GM12878 (cell line): ENCODE measurements at regions not wholly inside any gene's neighbourhood (a gene's known extent, or its start where the extent isn't known, plus 50 kb on each side); places are given as distances from the start of the nearest gene placed in this dataset.

Source experiments
- ATAC-seq: fragments of 200-7000 bp; cut with Tn5 transposase; 3 replicates; pipeline ENCODE4 v1.9.1; 2020; ENCODE audit warnings: mild to moderate bottlenecking, moderate library complexity
- BruUV-seq: library from RNA; stranded (reverse); fragments of 400-500 nt; replicated peaks from 2 replicates; lab custom pipeline; 2021; lab: Mats Ljungman, UMichigan
- CTCF ChIA-PET: fragments of 300-600 bp; sonication (Branson Sonifier 250); formaldehyde crosslinking; extraction: SDS; loops from one replicate; lab custom pipeline; 2021; ENCODE audit warnings: inconsistent platforms; lab: Yijun Ruan, JAX
- POLR2A ChIA-PET: fragments of 350-600 bp; formaldehyde crosslinking; extraction: SDS; loops from one replicate; lab custom pipeline; 2021; ENCODE audit warnings: inconsistent platforms; lab: Charles Lee
- RAD21 ChIA-PET: fragments of 300-600 bp; sonication (Branson Sonifier 250); formaldehyde crosslinking; loops from one replicate; lab custom pipeline; 2023; ENCODE audit warnings: antibody characterized with exemption; ENCODE audit not compliant: unreplicated experiment; lab: Charles Lee
- SMC1A ChIA-PET: fragments of 300-600 bp; sonication (Branson Sonifier 250); formaldehyde crosslinking; loops from one replicate; lab custom pipeline; 2023; ENCODE audit not compliant: unreplicated experiment, uncharacterized antibody; lab: Charles Lee
- DNase-seq: peaks from one replicate; pipeline ENCODE4 v3.0.0-alpha.2; 2011; ENCODE audit warnings: low read depth, low spot score
- FAIRE-seq: peaks from 3 replicates; lab custom pipeline; 2011; peaks lifted over from hg19 to GRCh38; lab: Jason Lieb, UNC
- H2AFZ ChIP-seq: 2 replicates; pipeline ENCODE4 v1.6.0; 2011; ENCODE audit warnings: low read depth, low read length, control low read depth; ENCODE audit not compliant: control insufficient read depth
- H3K27ac ChIP-seq: 2 replicates; pipeline ENCODE4 v1.5.1; 2011; ENCODE audit warnings: control low read depth; ENCODE audit not compliant: control insufficient read depth, insufficient read depth
- H3K27me3 ChIP-seq, 2 experiments: replicated peaks in 1 of 2; 2 replicates each; pipeline versions ENCODE4 v1.6.0 to v1.6.1; 2011; ENCODE audit warnings: low read length in 1 of 2; ENCODE audit not compliant: control insufficient read depth in 2 of 2, insufficient read depth in 2 of 2
- H3K36me3 ChIP-seq, 2 experiments: 2 replicates each; pipeline ENCODE4 v1.5.1; 2011; ENCODE audit warnings: low read length in 1 of 2; ENCODE audit not compliant: control insufficient read depth in 2 of 2, insufficient read depth in 2 of 2
- H3K4me1 ChIP-seq: 2 replicates; pipeline ENCODE4 v1.6.1; 2011; ENCODE audit warnings: mild to moderate bottlenecking, low read length, moderate library complexity, mixed read lengths; ENCODE audit not compliant: control insufficient read depth, insufficient read depth
- H3K4me2 ChIP-seq: 2 replicates; pipeline ENCODE4 v1.6.0; 2011; ENCODE audit warnings: control low read depth; ENCODE audit not compliant: control insufficient read depth, insufficient read depth
- H3K4me3 ChIP-seq: fragments of 200-600 bp; sonication (generic); 2 replicates; pipeline ENCODE4 v1.5.1; 2016
- H3K79me2 ChIP-seq: 2 replicates; pipeline ENCODE4 v1.6.0; 2011; ENCODE audit warnings: low read length; ENCODE audit not compliant: control insufficient read depth, insufficient read depth
- H3K9ac ChIP-seq: 2 replicates; pipeline ENCODE4 v1.8.0; 2011; ENCODE audit warnings: low read length, control low read depth, mixed read lengths; ENCODE audit not compliant: control insufficient read depth, insufficient read depth
- H3K9me3 ChIP-seq: replicated peaks from 3 replicates; pipeline ENCODE4 v1.5.1; 2011; ENCODE audit warnings: mild to moderate bottlenecking, low read length; ENCODE audit not compliant: control insufficient read depth, insufficient read depth
- H4K20me1 ChIP-seq: 2 replicates; pipeline ENCODE4 v1.6.0; 2011; ENCODE audit not compliant: control insufficient read depth, insufficient read depth
- GABPA ChIP-seq: IDR thresholded peaks from 2 replicates; pipeline ENCODE4 v1.6.1; 2014; ENCODE audit warnings: antibody characterized with exemption, low read depth, mild to moderate bottlenecking, inconsistent platforms
- GATAD2B ChIP-seq: fragments of 450-650 bp; conservative IDR thresholded peaks from 2 replicates; pipeline ENCODE4 v1.6.1; 2017; ENCODE audit warnings: low read depth, mild to moderate bottlenecking, moderate library complexity
- NBN ChIP-seq: fragments of 450-650 bp; IDR thresholded peaks from 2 replicates; pipeline ENCODE4 v1.6.1; 2016
- NR2C1 ChIP-seq: fragments of 450-650 bp; IDR thresholded peaks from 2 replicates; pipeline ENCODE4 v1.6.1; 2017; ENCODE audit warnings: antibody characterized with exemption, mild to moderate bottlenecking, moderate library complexity
- RCOR1 ChIP-seq: conservative IDR thresholded peaks from 2 replicates; pipeline ENCODE4 v1.6.1; 2012; ENCODE audit warnings: low read depth, low read length, improper control_type of control experiment
- RFX5 ChIP-seq: IDR thresholded peaks from 2 replicates; pipeline ENCODE4 v1.6.1; 2011; ENCODE audit warnings: low read depth, low read length, improper control_type of control experiment
- STAT3 ChIP-seq: IDR thresholded peaks from 2 replicates; pipeline ENCODE4 v1.6.1; 2011; ENCODE audit warnings: low read depth, low read length, improper control_type of control experiment
- ZBED1 ChIP-seq: IDR thresholded peaks from 2 replicates; pipeline ENCODE4 v1.6.1; 2016; ENCODE audit warnings: borderline replicate concordance
- WGBS: methylation state at CpG from one replicate; pipeline ENCODE4 v1.1.6; 2016; ENCODE audit warnings: low lambda C conversion rate; ENCODE audit not compliant: insufficient replicate concordance, insufficient coverage; ENCODE audit errors: missing lambda C conversion rate; 5-methylcytosine and 5-hydroxymethylcytosine counted together
- in situ Hi-C: fragments of 300-500 bp; cut with MboI; formaldehyde crosslinking; loops from 9 replicates; pipeline ENCODE4 v1.14.3; 2018; ENCODE audit warnings: mixed read lengths
- intact Hi-C: fragments of 100-400 bp; cut with micrococcal nuclease; formaldehyde crosslinking; loops from one replicate; pipeline ENCODE4 v1.14.2; 2022; ENCODE audit not compliant: unreplicated experiment
- TF ChIP-seq, protein P1 (sequence below), 3 experiments: IDR thresholded peaks in 2 of 3; conservative IDR thresholded peaks in 1 of 3; 2 replicates each; pipeline ENCODE4 v1.5.1; 2011; ENCODE audit warnings: low read depth in 3 of 3, low read length in 3 of 3, mild to moderate bottlenecking in 3 of 3, control low read depth in 2 of 3, moderate library complexity in 2 of 3, inconsistent platforms in 1 of 3, mixed read lengths in 1 of 3; ENCODE audit not compliant: control insufficient read depth in 2 of 3, insufficient read depth in 1 of 3; ENCODE audit errors: extremely low read depth in 1 of 3
- TF ChIP-seq, protein P2 (sequence below): fragments of 450-650 bp; IDR thresholded peaks from 2 replicates; pipeline ENCODE4 v1.6.1; 2017; ENCODE audit warnings: low read depth, mild to moderate bottlenecking, moderate library complexity
- TF ChIP-seq, protein P3 (sequence below): IDR thresholded peaks from 2 replicates; pipeline ENCODE4 v1.6.1; 2012; ENCODE audit warnings: low read depth, low read length, improper control_type of control experiment
- TF ChIP-seq, protein P4 (sequence below): fragments of 450-650 bp; IDR thresholded peaks from 2 replicates; pipeline ENCODE4 v1.6.1; 2017; ENCODE audit warnings: antibody characterized with exemption, mild to moderate bottlenecking, moderate library complexity
- TF ChIP-seq, protein P5 (sequence below): fragments of 450-650 bp; conservative IDR thresholded peaks from 2 replicates; pipeline ENCODE4 v1.6.1; 2017; ENCODE audit warnings: mild to moderate bottlenecking, moderate library complexity
- TF ChIP-seq, protein P6 (sequence below): IDR thresholded peaks from 2 replicates; pipeline ENCODE4 v1.6.1; 2012; ENCODE audit warnings: low read depth, low read length, improper control_type of control experiment

DNA sequence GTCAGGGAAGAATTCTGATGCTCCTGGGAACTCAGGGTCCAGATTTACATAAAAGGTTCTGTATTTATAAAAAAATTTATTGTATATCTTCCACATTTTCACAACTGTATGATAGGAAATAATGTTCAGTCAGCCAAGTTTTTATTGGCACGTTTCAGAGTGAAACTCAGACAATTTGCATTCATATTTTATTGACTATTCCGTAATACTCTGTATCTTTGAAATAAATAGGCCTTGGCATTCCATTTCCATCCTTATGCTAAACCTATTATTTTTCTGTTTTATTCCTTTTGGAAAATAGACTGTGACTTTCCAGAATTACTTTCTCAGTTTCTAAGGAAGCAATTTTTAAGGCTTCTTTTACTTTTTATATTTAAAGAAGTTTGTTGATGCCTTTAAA lies 329.0 kb downstream of the OLFM3 start:
- Histone ChIP-seq H3K4me2 (no peak overlapping the region), H3K4me1 (no peaks in the 10 kb centered on the region), H3K27me3 (no peaks in the 10 kb centered on the region), H3K9ac (no peak overlapping the region), H3K79me2 (no peaks in the 10 kb centered on the region), H3K4me3 (no peak overlapping the region), H3K36me3 (no peaks in the 10 kb centered on the region), H4K20me1 (no peaks in the 10 kb centered on the region), H2AFZ (no peak overlapping the region), H3K9me3 (no peaks in the 10 kb centered on the region), H3K27ac (no peak overlapping the region)
- 0% methylated on average over 2 of the region's 2 CpGs for WGBS
- intact Hi-C loops: no loop called here
- POLR2A ChIA-PET: no interaction called here
- in situ Hi-C loops: no loop called here
- CTCF ChIA-PET: no interaction called here
- BruUV-seq: no TSS peak
- TF ChIP-seq GATAD2B: no peak
- no peak for TF ChIP-seq STAT3
- no peak for TF ChIP-seq RCOR1
- TF ChIP-seq, protein P1, sequence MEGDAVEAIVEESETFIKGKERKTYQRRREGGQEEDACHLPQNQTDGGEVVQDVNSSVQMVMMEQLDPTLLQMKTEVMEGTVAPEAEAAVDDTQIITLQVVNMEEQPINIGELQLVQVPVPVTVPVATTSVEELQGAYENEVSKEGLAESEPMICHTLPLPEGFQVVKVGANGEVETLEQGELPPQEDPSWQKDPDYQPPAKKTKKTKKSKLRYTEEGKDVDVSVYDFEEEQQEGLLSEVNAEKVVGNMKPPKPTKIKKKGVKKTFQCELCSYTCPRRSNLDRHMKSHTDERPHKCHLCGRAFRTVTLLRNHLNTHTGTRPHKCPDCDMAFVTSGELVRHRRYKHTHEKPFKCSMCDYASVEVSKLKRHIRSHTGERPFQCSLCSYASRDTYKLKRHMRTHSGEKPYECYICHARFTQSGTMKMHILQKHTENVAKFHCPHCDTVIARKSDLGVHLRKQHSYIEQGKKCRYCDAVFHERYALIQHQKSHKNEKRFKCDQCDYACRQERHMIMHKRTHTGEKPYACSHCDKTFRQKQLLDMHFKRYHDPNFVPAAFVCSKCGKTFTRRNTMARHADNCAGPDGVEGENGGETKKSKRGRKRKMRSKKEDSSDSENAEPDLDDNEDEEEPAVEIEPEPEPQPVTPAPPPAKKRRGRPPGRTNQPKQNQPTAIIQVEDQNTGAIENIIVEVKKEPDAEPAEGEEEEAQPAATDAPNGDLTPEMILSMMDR (IDR thresholded peaks at IDR 0.05 in 2 of 3, conservative IDR thresholded peaks at IDR 0.05 in 1 of 3; ENCODE audit: control insufficient read depth in 2 of 3, extremely low read depth in 1 of 3, insufficient read depth in 1 of 3, low read depth in 3 of 3, low read length in 3 of 3): no peak
- TF ChIP-seq, protein P2, sequence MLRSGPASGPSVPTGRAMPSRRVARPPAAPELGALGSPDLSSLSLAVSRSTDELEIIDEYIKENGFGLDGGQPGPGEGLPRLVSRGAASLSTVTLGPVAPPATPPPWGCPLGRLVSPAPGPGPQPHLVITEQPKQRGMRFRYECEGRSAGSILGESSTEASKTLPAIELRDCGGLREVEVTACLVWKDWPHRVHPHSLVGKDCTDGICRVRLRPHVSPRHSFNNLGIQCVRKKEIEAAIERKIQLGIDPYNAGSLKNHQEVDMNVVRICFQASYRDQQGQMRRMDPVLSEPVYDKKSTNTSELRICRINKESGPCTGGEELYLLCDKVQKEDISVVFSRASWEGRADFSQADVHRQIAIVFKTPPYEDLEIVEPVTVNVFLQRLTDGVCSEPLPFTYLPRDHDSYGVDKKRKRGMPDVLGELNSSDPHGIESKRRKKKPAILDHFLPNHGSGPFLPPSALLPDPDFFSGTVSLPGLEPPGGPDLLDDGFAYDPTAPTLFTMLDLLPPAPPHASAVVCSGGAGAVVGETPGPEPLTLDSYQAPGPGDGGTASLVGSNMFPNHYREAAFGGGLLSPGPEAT: no peak
- no peak for TF ChIP-seq RFX5
- no peak for TF ChIP-seq NR2C1
- TF ChIP-seq GABPA: no peak
- no peak for TF ChIP-seq ZBED1
- TF ChIP-seq, protein P3, sequence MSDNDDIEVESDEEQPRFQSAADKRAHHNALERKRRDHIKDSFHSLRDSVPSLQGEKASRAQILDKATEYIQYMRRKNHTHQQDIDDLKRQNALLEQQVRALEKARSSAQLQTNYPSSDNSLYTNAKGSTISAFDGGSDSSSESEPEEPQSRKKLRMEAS: no peak
- TF ChIP-seq, protein P4, sequence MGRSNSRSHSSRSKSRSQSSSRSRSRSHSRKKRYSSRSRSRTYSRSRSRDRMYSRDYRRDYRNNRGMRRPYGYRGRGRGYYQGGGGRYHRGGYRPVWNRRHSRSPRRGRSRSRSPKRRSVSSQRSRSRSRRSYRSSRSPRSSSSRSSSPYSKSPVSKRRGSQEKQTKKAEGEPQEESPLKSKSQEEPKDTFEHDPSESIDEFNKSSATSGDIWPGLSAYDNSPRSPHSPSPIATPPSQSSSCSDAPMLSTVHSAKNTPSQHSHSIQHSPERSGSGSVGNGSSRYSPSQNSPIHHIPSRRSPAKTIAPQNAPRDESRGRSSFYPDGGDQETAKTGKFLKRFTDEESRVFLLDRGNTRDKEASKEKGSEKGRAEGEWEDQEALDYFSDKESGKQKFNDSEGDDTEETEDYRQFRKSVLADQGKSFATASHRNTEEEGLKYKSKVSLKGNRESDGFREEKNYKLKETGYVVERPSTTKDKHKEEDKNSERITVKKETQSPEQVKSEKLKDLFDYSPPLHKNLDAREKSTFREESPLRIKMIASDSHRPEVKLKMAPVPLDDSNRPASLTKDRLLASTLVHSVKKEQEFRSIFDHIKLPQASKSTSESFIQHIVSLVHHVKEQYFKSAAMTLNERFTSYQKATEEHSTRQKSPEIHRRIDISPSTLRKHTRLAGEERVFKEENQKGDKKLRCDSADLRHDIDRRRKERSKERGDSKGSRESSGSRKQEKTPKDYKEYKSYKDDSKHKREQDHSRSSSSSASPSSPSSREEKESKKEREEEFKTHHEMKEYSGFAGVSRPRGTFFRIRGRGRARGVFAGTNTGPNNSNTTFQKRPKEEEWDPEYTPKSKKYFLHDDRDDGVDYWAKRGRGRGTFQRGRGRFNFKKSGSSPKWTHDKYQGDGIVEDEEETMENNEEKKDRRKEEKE: no peak
- TF ChIP-seq, protein P5, sequence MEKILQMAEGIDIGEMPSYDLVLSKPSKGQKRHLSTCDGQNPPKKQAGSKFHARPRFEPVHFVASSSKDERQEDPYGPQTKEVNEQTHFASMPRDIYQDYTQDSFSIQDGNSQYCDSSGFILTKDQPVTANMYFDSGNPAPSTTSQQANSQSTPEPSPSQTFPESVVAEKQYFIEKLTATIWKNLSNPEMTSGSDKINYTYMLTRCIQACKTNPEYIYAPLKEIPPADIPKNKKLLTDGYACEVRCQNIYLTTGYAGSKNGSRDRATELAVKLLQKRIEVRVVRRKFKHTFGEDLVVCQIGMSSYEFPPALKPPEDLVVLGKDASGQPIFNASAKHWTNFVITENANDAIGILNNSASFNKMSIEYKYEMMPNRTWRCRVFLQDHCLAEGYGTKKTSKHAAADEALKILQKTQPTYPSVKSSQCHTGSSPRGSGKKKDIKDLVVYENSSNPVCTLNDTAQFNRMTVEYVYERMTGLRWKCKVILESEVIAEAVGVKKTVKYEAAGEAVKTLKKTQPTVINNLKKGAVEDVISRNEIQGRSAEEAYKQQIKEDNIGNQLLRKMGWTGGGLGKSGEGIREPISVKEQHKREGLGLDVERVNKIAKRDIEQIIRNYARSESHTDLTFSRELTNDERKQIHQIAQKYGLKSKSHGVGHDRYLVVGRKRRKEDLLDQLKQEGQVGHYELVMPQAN: no peak
- TF ChIP-seq NBN: no peak
- TF ChIP-seq, protein P6, sequence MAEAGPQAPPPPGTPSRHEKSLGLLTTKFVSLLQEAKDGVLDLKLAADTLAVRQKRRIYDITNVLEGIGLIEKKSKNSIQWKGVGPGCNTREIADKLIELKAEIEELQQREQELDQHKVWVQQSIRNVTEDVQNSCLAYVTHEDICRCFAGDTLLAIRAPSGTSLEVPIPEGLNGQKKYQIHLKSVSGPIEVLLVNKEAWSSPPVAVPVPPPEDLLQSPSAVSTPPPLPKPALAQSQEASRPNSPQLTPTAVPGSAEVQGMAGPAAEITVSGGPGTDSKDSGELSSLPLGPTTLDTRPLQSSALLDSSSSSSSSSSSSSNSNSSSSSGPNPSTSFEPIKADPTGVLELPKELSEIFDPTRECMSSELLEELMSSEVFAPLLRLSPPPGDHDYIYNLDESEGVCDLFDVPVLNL: no peak
- ATAC-seq (no peak), FAIRE-seq (no peak), DNase-seq (no peak)
- RAD21 ChIA-PET: no interaction called here
- SMC1A ChIA-PET: no interaction called here
